ENCODE measurements at regions not wholly inside any gene's neighbourhood (a gene's known extent, or its start where the extent isn't known, plus 50 kb on each side); places are given as distances from the start of the nearest gene placed in this dataset.

DNA sequence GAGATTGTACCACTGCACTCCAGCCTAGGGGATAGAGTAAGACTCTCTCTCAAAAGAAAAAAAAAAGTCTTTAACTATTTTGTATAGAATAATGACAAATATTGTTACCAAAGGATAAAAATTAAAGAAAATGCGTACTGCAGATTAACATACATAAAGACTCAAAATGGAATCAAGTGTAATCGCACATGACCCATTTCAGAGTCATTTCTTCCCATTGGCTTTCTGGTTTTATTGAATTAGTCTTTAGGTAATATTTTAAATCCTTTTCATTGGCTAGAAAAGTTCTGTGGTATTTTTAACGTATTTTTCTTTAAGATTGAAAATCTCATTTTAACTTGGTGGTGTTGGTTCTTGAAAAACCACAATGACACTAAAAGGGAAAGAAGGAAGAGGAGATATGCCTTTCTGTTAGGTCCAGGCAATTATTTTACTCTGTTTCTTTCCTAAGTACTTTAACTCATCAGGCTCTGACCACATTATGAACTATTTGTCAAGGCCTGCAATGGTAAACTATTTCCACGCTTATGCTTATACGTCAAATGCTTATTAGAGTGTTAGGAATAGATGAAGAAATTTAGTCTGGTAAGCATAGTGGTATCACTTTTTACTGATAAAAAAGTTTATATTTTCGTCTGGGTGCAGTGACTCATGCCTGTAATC is 52.3 kb downstream of the PLEKHG1 start:
- Histone ChIP-seq H3K36me3 (ENCODE audit: control insufficient read depth, insufficient read depth, low read length) (no peaks in the 10 kb centered on the region), H3K27me3 (ENCODE audit: control insufficient read depth, insufficient read depth, low read length) (no peaks in the 10 kb centered on the region), H3K27ac (ENCODE audit: low read length) (no peak overlapping the region), H3K4me1 (ENCODE audit: control insufficient read depth, insufficient read depth, low read length) (no peaks in the 10 kb centered on the region), H3K9me3 (replicated peaks; ENCODE audit: control insufficient read depth, low read depth, low read length) (no peaks in the 10 kb centered on the region), H3K4me3 (ENCODE audit: low read length) (no peak overlapping the region)
- no peak for DNase-seq
- 56% methylated on average over 1 of the region's 6 CpGs for WGBS (ENCODE audit: insufficient coverage)

DNA sequence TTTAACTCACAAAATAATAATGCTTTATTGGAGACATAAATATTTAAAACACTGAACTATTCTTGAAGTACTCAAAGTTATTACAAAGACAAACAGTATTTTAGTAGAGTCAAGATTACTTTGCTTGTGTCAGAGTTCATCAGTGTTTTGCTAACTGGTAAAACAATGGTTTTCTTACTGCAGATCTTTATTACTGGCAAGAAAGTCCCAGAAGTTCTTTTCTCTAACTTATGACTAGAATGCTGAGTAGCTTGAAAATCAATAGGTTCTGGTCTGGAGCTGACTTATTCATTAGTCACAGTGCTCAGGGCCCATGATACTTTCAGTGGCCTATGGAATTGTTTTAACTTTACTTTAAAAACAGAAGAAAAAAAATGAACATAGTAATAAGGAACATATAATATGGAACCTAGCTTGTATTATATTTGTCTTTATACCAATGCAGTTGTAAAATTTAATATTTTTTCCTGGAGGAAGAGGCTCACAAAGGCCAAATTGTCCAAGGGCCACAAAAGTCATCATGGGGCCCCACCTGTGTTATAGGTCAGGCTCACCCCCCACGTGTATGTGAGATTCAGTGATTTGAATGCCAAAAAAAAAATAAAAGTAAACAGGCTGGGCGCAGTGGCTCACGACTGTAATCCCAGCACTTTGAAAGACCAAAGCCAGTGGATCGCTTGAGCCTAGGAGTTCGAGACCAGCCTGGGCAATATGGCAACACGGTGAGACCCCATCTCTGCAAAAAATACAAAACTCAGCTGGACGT is 53.3 kb downstream of the PLEKHG1 start:
- Histone ChIP-seq H3K4me3 (ENCODE audit: low read length) (no peak overlapping the region), H3K9me3 (replicated peaks; ENCODE audit: control insufficient read depth, low read depth, low read length) (no peaks in the 10 kb centered on the region), H3K27me3 (ENCODE audit: control insufficient read depth, insufficient read depth, low read length) (no peaks in the 10 kb centered on the region), H3K4me1 (ENCODE audit: control insufficient read depth, insufficient read depth, low read length) (no peaks in the 10 kb centered on the region), H3K36me3 (ENCODE audit: control insufficient read depth, insufficient read depth, low read length) (no peaks in the 10 kb centered on the region), H3K27ac (ENCODE audit: low read length) (no peak overlapping the region)
- DNase-seq: no peak
- WGBS (ENCODE audit: insufficient coverage): 88% methylated on average over 5 of the region's 7 CpGs

- Histone ChIP-seq H3K27me3 (ENCODE audit: control insufficient read depth, insufficient read depth, low read length) (no peaks in the 10 kb centered on the region), H3K4me3 (ENCODE audit: low read length) (no peak overlapping the region), H3K27ac (ENCODE audit: low read length) (no peak overlapping the region), H3K9me3 (replicated peaks; ENCODE audit: control insufficient read depth, low read depth, low read length) (no peaks in the 10 kb centered on the region), H3K36me3 (ENCODE audit: control insufficient read depth, insufficient read depth, low read length) (no peaks in the 10 kb centered on the region), H3K4me1 (ENCODE audit: control insufficient read depth, insufficient read depth, low read length) (no peaks in the 10 kb centered on the region)
- no peak for DNase-seq
- WGBS (ENCODE audit: insufficient coverage): no CpG with 5 or more reads among the region's 3 CpGs
These were observed 54.9 kb downstream of the PLEKHG1 start for GRCh38 chr6:150654608-150655007.

DNA sequence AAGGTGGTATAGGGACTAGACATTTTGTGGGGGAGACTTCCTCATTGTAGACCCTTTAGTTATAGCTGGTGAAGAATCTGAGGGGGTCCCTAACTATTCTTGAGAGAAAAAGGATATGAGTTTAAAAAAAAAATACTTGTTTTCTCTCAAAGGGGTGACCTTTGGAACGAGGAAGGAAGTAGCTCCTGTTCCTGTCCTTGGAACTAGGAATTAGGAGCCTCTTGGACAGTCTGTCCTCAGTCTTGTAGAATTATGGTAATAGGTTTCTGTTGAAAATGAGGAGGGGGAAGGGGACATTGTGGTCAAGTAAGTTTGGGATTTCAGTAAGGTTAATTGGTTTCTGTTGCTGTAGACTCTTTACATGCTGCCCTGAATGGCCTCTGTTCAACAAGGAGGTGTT is 56.5 kb downstream of the PLEKHG1 start:
- H3K4me3 ChIP-seq (ENCODE audit: low read length): no peak overlapping the region
- no peak for DNase-seq
- H3K27ac ChIP-seq (ENCODE audit: low read length): no peak overlapping the region
- peaks cover 3% of the 10 kb centered on the region for H3K4me1 ChIP-seq (ENCODE audit: control insufficient read depth, insufficient read depth, low read length)
- no peaks in the 10 kb centered on the region for H3K27me3 ChIP-seq (ENCODE audit: control insufficient read depth, insufficient read depth, low read length)
- 67% methylated on average over 1 of the region's 1 CpG for WGBS (ENCODE audit: insufficient coverage)
- H3K36me3 ChIP-seq (ENCODE audit: control insufficient read depth, insufficient read depth, low read length): no peaks in the 10 kb centered on the region
- no peaks in the 10 kb centered on the region for H3K9me3 ChIP-seq (replicated peaks; ENCODE audit: control insufficient read depth, low read depth, low read length)

DNA sequence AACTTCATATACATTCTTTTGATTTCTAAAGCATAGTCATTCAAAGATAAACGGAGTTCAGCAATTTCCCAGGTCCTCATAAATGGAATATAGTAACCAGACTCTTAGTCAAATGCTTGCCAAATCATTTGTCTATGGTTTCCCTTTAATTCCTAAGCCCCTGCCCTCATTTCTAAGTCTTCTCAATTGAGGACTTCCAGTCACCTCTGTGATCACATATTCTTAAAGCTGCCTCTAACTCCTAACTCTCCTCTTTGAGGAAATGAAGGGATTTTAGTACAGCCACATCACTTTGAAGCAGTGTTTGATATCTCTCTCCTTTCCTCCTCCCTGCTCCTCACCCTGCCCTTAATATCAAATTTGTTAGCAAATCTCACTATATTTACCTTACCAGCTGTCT is 58.7 kb downstream of the PLEKHG1 start:
- H3K27me3 ChIP-seq (ENCODE audit: control insufficient read depth, insufficient read depth, low read length): no peaks in the 10 kb centered on the region
- no peak overlapping the region for H3K27ac ChIP-seq (ENCODE audit: low read length)
- no peak overlapping the region for H3K4me3 ChIP-seq (ENCODE audit: low read length)
- H3K4me1 ChIP-seq (ENCODE audit: control insufficient read depth, insufficient read depth, low read length): peaks cover 3% of the 10 kb centered on the region
- H3K9me3 ChIP-seq (replicated peaks; ENCODE audit: control insufficient read depth, low read depth, low read length): no peaks in the 10 kb centered on the region
- no peaks in the 10 kb centered on the region for H3K36me3 ChIP-seq (ENCODE audit: control insufficient read depth, insufficient read depth, low read length)
- no peak for DNase-seq
- WGBS (ENCODE audit: insufficient coverage): 25% methylated on average over 1 of the region's 1 CpG

DNA sequence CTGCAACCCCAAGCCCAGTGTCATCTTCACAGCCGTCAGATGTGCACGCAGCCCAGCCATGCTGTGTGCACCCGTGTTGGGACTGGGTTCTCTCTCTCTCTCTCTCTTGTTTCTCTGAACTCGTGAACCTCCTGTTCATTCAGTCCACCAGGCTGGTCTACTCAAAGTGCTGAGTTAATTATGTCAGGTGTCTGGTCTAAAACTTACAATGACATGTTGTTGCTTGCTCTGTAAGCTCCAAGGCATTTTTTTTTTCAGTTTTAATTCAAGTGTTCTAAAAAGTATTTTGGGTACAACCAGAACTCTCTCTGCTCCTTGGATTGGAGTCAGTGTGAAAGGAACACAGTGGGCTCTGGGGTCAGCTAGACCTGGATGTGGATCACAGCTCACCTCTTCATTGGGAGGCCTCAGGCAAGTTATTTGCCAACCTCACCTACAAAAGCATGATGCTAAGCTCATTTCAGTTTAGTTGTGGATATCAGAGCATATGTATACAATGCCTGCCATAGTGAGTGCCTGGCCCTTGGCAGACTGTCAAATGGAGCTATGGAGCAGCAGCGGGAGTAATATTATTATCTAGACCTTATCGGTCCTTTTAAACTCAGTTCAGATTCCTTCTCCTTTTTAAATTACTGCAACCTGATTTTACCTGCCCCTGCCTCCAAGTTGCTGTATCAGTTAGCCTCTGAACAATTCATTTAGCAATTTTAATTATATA is 59.5 kb downstream of the PLEKHG1 start:
- H3K27me3 ChIP-seq (ENCODE audit: control insufficient read depth, insufficient read depth, low read length): no peaks in the 10 kb centered on the region
- no peaks in the 10 kb centered on the region for H3K9me3 ChIP-seq (replicated peaks; ENCODE audit: control insufficient read depth, low read depth, low read length)
- no peak for DNase-seq
- H3K36me3 ChIP-seq (ENCODE audit: control insufficient read depth, insufficient read depth, low read length): no peaks in the 10 kb centered on the region
- 89% methylated on average over 3 of the region's 6 CpGs for WGBS (ENCODE audit: insufficient coverage)
- H3K4me1 ChIP-seq (ENCODE audit: control insufficient read depth, insufficient read depth, low read length): peaks cover 3% of the 10 kb centered on the region
- no peak overlapping the region for H3K27ac ChIP-seq (ENCODE audit: low read length)
- no peak overlapping the region for H3K4me3 ChIP-seq (ENCODE audit: low read length)

- peaks cover 10% of the 10 kb centered on the region for H3K4me1 ChIP-seq (ENCODE audit: control insufficient read depth, insufficient read depth, low read length)
- peak; percentile 85 for DNase-seq
- H3K36me3 ChIP-seq (ENCODE audit: control insufficient read depth, insufficient read depth, low read length): no peaks in the 10 kb centered on the region
- 100% methylated on average over 1 of the region's 4 CpGs for WGBS (ENCODE audit: insufficient coverage)
- peak overlapping the region; percentile 73 for H3K27ac ChIP-seq (ENCODE audit: low read length)
- no peaks in the 10 kb centered on the region for H3K9me3 ChIP-seq (replicated peaks; ENCODE audit: control insufficient read depth, low read depth, low read length)
- no peak overlapping the region for H3K4me3 ChIP-seq (ENCODE audit: low read length)
- no peaks in the 10 kb centered on the region for H3K27me3 ChIP-seq (ENCODE audit: control insufficient read depth, insufficient read depth, low read length)
These were observed 61.7 kb downstream of the PLEKHG1 start for GRCh38 chr6:150661216-150662007.

DNA sequence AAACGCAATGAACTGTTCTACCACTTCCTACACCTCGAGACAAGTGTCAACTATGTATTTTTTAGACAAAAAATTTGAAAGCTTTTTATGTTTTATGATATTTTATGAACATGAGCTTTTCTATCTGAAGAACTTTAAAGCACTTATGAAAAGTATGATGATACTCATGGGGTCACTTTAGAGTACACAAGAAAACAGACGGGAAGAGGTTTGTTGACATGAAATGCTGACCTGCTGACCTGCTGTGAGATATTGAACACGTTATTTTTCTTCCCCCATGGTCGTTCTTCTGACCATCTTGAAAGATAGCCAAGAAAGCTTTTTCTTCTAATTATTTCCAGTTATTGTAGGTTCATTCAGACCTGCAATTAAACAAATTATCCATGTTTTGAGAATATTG is 63.1 kb downstream of the PLEKHG1 start:
- Histone ChIP-seq H3K4me1 (ENCODE audit: control insufficient read depth, insufficient read depth, low read length) (peaks cover 11% of the 10 kb centered on the region), H3K9me3 (replicated peaks; ENCODE audit: control insufficient read depth, low read depth, low read length) (no peaks in the 10 kb centered on the region), H3K27ac (ENCODE audit: low read length) (no peak overlapping the region), H3K27me3 (ENCODE audit: control insufficient read depth, insufficient read depth, low read length) (no peaks in the 10 kb centered on the region), H3K4me3 (ENCODE audit: low read length) (no peak overlapping the region), H3K36me3 (ENCODE audit: control insufficient read depth, insufficient read depth, low read length) (no peaks in the 10 kb centered on the region)
- DNase-seq: no peak
- no CpG with 5 or more reads among the region's 5 CpGs for whole genome bisulfite sequencing (ENCODE audit: insufficient coverage)

- no peak overlapping the region for H3K27ac ChIP-seq (ENCODE audit: low read length)
- peaks cover 17% of the 10 kb centered on the region for H3K4me1 ChIP-seq (ENCODE audit: control insufficient read depth, insufficient read depth, low read length)
- H3K27me3 ChIP-seq (ENCODE audit: control insufficient read depth, insufficient read depth, low read length): no peaks in the 10 kb centered on the region
- H3K9me3 ChIP-seq (replicated peaks; ENCODE audit: control insufficient read depth, low read depth, low read length): no peaks in the 10 kb centered on the region
- no peaks in the 10 kb centered on the region for H3K36me3 ChIP-seq (ENCODE audit: control insufficient read depth, insufficient read depth, low read length)
- H3K4me3 ChIP-seq (ENCODE audit: low read length): no peak overlapping the region
- no peak for DNase-seq
- WGBS (ENCODE audit: insufficient coverage): 94% methylated on average over 3 of the region's 3 CpGs
These were observed 64.4 kb downstream of the PLEKHG1 start for GRCh38 chr6:150664091-150664490.

- DNase-seq: peak; percentile 96
- Histone ChIP-seq H3K27me3 (ENCODE audit: control insufficient read depth, insufficient read depth, low read length) (no peaks in the 10 kb centered on the region), H3K9me3 (replicated peaks; ENCODE audit: control insufficient read depth, low read depth, low read length) (no peaks in the 10 kb centered on the region), H3K27ac (ENCODE audit: low read length) (peak overlapping the region; percentile 92), H3K4me3 (ENCODE audit: low read length) (no peak overlapping the region), H3K36me3 (ENCODE audit: control insufficient read depth, insufficient read depth, low read length) (no peaks in the 10 kb centered on the region), H3K4me1 (ENCODE audit: control insufficient read depth, insufficient read depth, low read length) (peaks cover 15% of the 10 kb centered on the region)
- 31% methylated on average over 4 of the region's 5 CpGs for WGBS (ENCODE audit: insufficient coverage)
These were observed 66.4 kb downstream of the PLEKHG1 start for GRCh38 chr6:150666071-150666470.

Measured in muscle of leg (tissue), 3 donors.